Nephron (organoid): ENCODE measurements at regions not wholly inside any gene's neighbourhood (a gene's known extent, or its start where the extent isn't known, plus 50 kb on each side); places are given as distances from the start of the nearest gene placed in this dataset.

Experiments used
- H3K27ac Mint-ChIP-seq, 3 experiments: 2 replicates each; pipeline ENCODE4 v1.8.0; 2020; ENCODE audit warnings: mixed read lengths in 3 of 3, mild to moderate bottlenecking in 2 of 3, moderate library complexity in 1 of 3
- H3K27me3 Mint-ChIP-seq: 2 replicates; pipeline ENCODE4 v1.8.0; 2021; ENCODE audit warnings: low read depth, mild to moderate bottlenecking, moderate library complexity, mixed read lengths
- H3K36me3 Mint-ChIP-seq: 2 replicates; pipeline ENCODE4 v1.8.0; 2020; ENCODE audit warnings: low read depth, mixed read lengths
- H3K4me1 Mint-ChIP-seq: 2 replicates; pipeline ENCODE4 v1.8.0; 2020; ENCODE audit warnings: mixed read lengths
- H3K4me3 Mint-ChIP-seq, 3 experiments: 2 replicates each; pipeline ENCODE4 v1.8.0; 2020; ENCODE audit warnings: mild to moderate bottlenecking in 3 of 3, mixed read lengths in 3 of 3, moderate library complexity in 2 of 3
- H3K9me3 Mint-ChIP-seq: 2 replicates; pipeline ENCODE4 v1.8.0; 2020; ENCODE audit warnings: mixed read lengths
- CTCF ChIP-seq, 3 experiments: fragments of 200-600 bp; sonication (generic); IDR thresholded peaks; one replicate each; pipeline ENCODE4 v1.5.0; 2021; ENCODE audit warnings: antibody characterized with exemption in 3 of 3; ENCODE audit not compliant: unreplicated experiment in 3 of 3

- TF ChIP-seq CTCF (IDR thresholded peaks at IDR 0.05; ENCODE audit: unreplicated experiment in 3 of 3), result no peak
- Mint-ChIP-seq H3K36me3 (no peaks in the 10 kb centered on the region), H3K27me3 (peaks cover 17% of the 10 kb centered on the region), H3K27ac (peak overlapping the region in 2 of 3 experiments; percentile 31 to 52), H3K4me1 (peaks cover 60% of the 10 kb centered on the region), H3K9me3 (no peaks in the 10 kb centered on the region), H3K4me3 (no peak overlapping the region)
These were observed 455.6 kb upstream of the PROK2 start for GRCh38 chr3:72240531-72240930.

- Mint-ChIP-seq H3K9me3 (no peaks in the 10 kb centered on the region), H3K27me3 (peaks cover 12% of the 10 kb centered on the region), H3K27ac (peak overlapping the region; percentile 40 to 77 (median 61)), H3K4me1 (peaks cover 59% of the 10 kb centered on the region), H3K4me3 (peak overlapping the region in 1 of 3 experiments; percentile 31), H3K36me3 (no peaks in the 10 kb centered on the region)
- TF ChIP-seq CTCF (IDR thresholded peaks at IDR 0.05; ENCODE audit: unreplicated experiment in 3 of 3), result no peak
These were observed 453.9 kb upstream of the PROK2 start for GRCh38 chr3:72238801-72239200.

GRCh38 chr3:72238010-72238691 lies 453.2 kb upstream of the PROK2 start:
- H3K27ac Mint-ChIP-seq, result peak overlapping the region; percentile 41 to 77 (median 61)
- peaks cover 12% of the 10 kb centered on the region for H3K27me3 Mint-ChIP-seq
- no peak overlapping the region for H3K4me3 Mint-ChIP-seq
- TF ChIP-seq CTCF (IDR thresholded peaks at IDR 0.05; ENCODE audit: unreplicated experiment in 3 of 3), result no peak
- H3K9me3 Mint-ChIP-seq, result no peaks in the 10 kb centered on the region
- no peaks in the 10 kb centered on the region for H3K36me3 Mint-ChIP-seq
- peaks cover 60% of the 10 kb centered on the region for H3K4me1 Mint-ChIP-seq

GRCh38 chr3:72237679-72238009 lies 452.7 kb upstream of the PROK2 start:
- Mint-ChIP-seq H3K27me3 (peaks cover 17% of the 10 kb centered on the region), H3K4me1 (peaks cover 55% of the 10 kb centered on the region), H3K9me3 (no peaks in the 10 kb centered on the region), H3K27ac (peak overlapping the region; percentile 41 to 77 (median 61)), H3K4me3 (no peak overlapping the region), H3K36me3 (no peaks in the 10 kb centered on the region)
- TF ChIP-seq CTCF (IDR thresholded peaks at IDR 0.05; ENCODE audit: unreplicated experiment in 3 of 3), result no peak

- Mint-ChIP-seq H3K36me3 (no peaks in the 10 kb centered on the region), H3K4me3 (no peak overlapping the region), H3K27ac (peak overlapping the region in 2 of 3 experiments; percentile 19 to 59), H3K9me3 (no peaks in the 10 kb centered on the region), H3K4me1 (peaks cover 40% of the 10 kb centered on the region), H3K27me3 (peaks cover 20% of the 10 kb centered on the region)
- TF ChIP-seq CTCF (IDR thresholded peaks at IDR 0.05; ENCODE audit: unreplicated experiment in 3 of 3), result no peak
These were observed 449.4 kb upstream of the PROK2 start for GRCh38 chr3:72234391-72234790.

- Mint-ChIP-seq H3K36me3 (no peaks in the 10 kb centered on the region), H3K4me1 (peaks cover 32% of the 10 kb centered on the region), H3K9me3 (no peaks in the 10 kb centered on the region), H3K27me3 (peaks cover 18% of the 10 kb centered on the region), H3K4me3 (no peak overlapping the region), H3K27ac (no peak overlapping the region)
- no peak for TF ChIP-seq CTCF (IDR thresholded peaks at IDR 0.05; ENCODE audit: unreplicated experiment in 3 of 3)
These were observed 448.6 kb upstream of the PROK2 start for GRCh38 chr3:72233571-72233970.
